Mammary epithelial cell (primary cell): ENCODE measurements at regions not wholly inside any gene's neighbourhood (a gene's known extent, or its start where the extent isn't known, plus 50 kb on each side); places are given as distances from the start of the nearest gene placed in this dataset.

Source experiments
- CTCF ChIP-seq, 2 donors: IDR thresholded peaks in 1 of 2; conservative IDR thresholded peaks in 1 of 2; 2 replicates each; pipeline ENCODE4 v1.5.1; 2011 to 2012; ENCODE audit warnings: inconsistent platforms in 2 of 2, low read length in 2 of 2, mild to moderate bottlenecking in 2 of 2, control low read depth in 1 of 2, low read depth in 1 of 2; ENCODE audit not compliant: insufficient read depth in 1 of 2; ENCODE audit errors: extremely low read depth in 1 of 2
- EZH2 ChIP-seq: IDR thresholded peaks from 2 replicates; pipeline ENCODE4 v1.6.1; 2012; ENCODE audit warnings: low read length, inconsistent platforms, borderline replicate concordance

- TF ChIP-seq CTCF (conservative IDR thresholded peaks at IDR 0.05 in 1 of 2, IDR thresholded peaks at IDR 0.05 in 1 of 2; ENCODE audit: extremely low read depth in 1 of 2, insufficient read depth in 1 of 2, low read depth in 1 of 2, low read length in 2 of 2) (no peak), EZH2 (no peak)
Measured at GRCh38 chr2:240293557-240294461, 141.7 kb upstream of the GPC1 start.
